ENCODE measurements at regions not wholly inside any gene's neighbourhood (a gene's known extent, or its start where the extent isn't known, plus 50 kb on each side); places are given as distances from the start of the nearest gene placed in this dataset.

GRCh38 chr9:71607461-71607881, 160.8 kb downstream of the CEMIP2 start:
- Histone ChIP-seq H3K23me2 (ENCODE audit: low read depth, low read length) (no peaks in the 10 kb centered on the region), H4K8ac (ENCODE audit: extremely low read depth, insufficient read depth, low read length) (no peak overlapping the region), H4K20me1 (replicated peaks in 1 of 2; ENCODE audit: control insufficient read depth in 1 of 2, insufficient read depth in 2 of 2, low read length in 2 of 2) (no peaks in the 10 kb centered on the region), H2BK120ac (replicated peaks; ENCODE audit: low read depth, low read length) (no peak overlapping the region), H2AK5ac (ENCODE audit: low read depth, low read length) (no peak overlapping the region), H3K27ac (ENCODE audit: low read depth, low read length) (no peak overlapping the region), H3K14ac (ENCODE audit: insufficient read length) (no peak overlapping the region), H3K18ac (ENCODE audit: extremely low read depth, low read length) (no peak overlapping the region), H2BK5ac (ENCODE audit: low read depth, low read length) (no peak overlapping the region), H2AFZ (ENCODE audit: low read length) (no peak overlapping the region), H3K4me3 (ENCODE audit: extremely low read depth in 1 of 4, insufficient read depth in 2 of 4, low read depth in 3 of 4, low read length in 4 of 4) (no peak overlapping the region), H2BK15ac (ENCODE audit: low read length) (no peak overlapping the region), H3K9ac (replicated peaks in 1 of 4; ENCODE audit: extremely low read depth in 1 of 4, low read depth in 3 of 4, low read length in 3 of 4) (no peak overlapping the region), H2BK12ac (ENCODE audit: low read depth, low read length) (no peak overlapping the region), H3K36me3 (ENCODE audit: control insufficient read depth in 2 of 4, insufficient read depth in 4 of 4, low read length in 3 of 4) (peaks cover 0 to 3% (median 1%) of the 10 kb centered on the region in 4 experiments; a peak in 1 of 8 replicates), H3K4me2 (ENCODE audit: insufficient read depth in 1 of 2, low read depth in 2 of 2, low read length in 2 of 2) (no peak overlapping the region), H3K9me3 (ENCODE audit: insufficient read depth in 2 of 2, low read depth in 1 of 2, low read length in 1 of 2) (peaks cover 7 to 15% of the 10 kb centered on the region in 2 experiments; a peak in 3 of 4 replicates), H4K5ac (ENCODE audit: insufficient read length, low read depth, low read length) (no peak overlapping the region), H3K79me2 (ENCODE audit: control insufficient read depth in 1 of 2, insufficient read depth in 2 of 2, low read length in 2 of 2) (no peaks in the 10 kb centered on the region), H3K56ac (replicated peaks; ENCODE audit: insufficient read length, low read depth, low read length) (no peak overlapping the region), H2BK20ac (ENCODE audit: low read length) (no peak overlapping the region), H4K91ac (replicated peaks; ENCODE audit: insufficient read length, low read length) (no peak overlapping the region), H3K27me3 (replicated peaks in 1 of 4; ENCODE audit: control insufficient read depth in 3 of 4, extremely low read depth in 1 of 4, insufficient read depth in 3 of 4, low read length in 3 of 4) (no peaks in the 10 kb centered on the region), H3K4me1 (replicated peaks in 1 of 4; ENCODE audit: control insufficient read depth in 3 of 4, insufficient read depth in 4 of 4, low read length in 3 of 4) (peaks cover 0 to 6% (median 2%) of the 10 kb centered on the region in 4 experiments; a peak in 3 of 7 replicates), H3K4ac (replicated peaks; ENCODE audit: insufficient read length, low read depth, low read length) (no peak overlapping the region), H3K79me1 (ENCODE audit: low read depth, low read length) (no peaks in the 10 kb centered on the region), H3K23ac (ENCODE audit: insufficient read length) (no peak overlapping the region)
- DNase-seq (ENCODE audit: low read depth in 1 of 2, low spot score in 2 of 2) (no peak), FAIRE-seq (no peak)
- WGBS, 2 experiments (ENCODE audit: extremely low coverage in 1 of 2, insufficient coverage in 1 of 2, insufficient read length in 1 of 2, insufficient replicate concordance in 2 of 2, low coverage in 1 of 2, low lambda C conversion rate in 2 of 2, missing lambda C conversion rate in 1 of 2), result 87% methylated on average over 5 of the region's 5 CpGs; no CpG with 5 or more reads in 1 of the 2 experiments
- TF ChIP-seq BCL11A (IDR thresholded peaks at IDR 0.05; ENCODE audit: low read depth in 2 of 2, low read length in 2 of 2) (no peak), JUND (IDR thresholded peaks at IDR 0.05; ENCODE audit: low read length) (no peak), E2F6 (IDR thresholded peaks at IDR 0.05) (no peak), NRF1 (IDR thresholded peaks at IDR 0.05; ENCODE audit: low read depth, low read length) (no peak), RNF2 (IDR thresholded peaks at IDR 0.05; ENCODE audit: borderline replicate concordance, low read depth, low read length, missing control alignments, poor library complexity, severe bottlenecking) (no peak), KDM4A (IDR thresholded peaks at IDR 0.05; ENCODE audit: low read depth, low read length, severe bottlenecking) (no peak), TAF1 (IDR thresholded peaks at IDR 0.05; ENCODE audit: low read depth, low read length) (no peak), GTF2F1 (IDR thresholded peaks at IDR 0.05; ENCODE audit: borderline replicate concordance, low read depth, low read length) (no peak), TEAD4 (IDR thresholded peaks at IDR 0.05; ENCODE audit: low read depth, low read length) (no peak)
- CTCF ChIA-PET (ENCODE audit: partially characterized antibody), result interaction anchor here (0.5 kb wide), 1 partner anchor 69 kb away, joined by 3 read pairs; no protein-coding TSS in a partner anchor
- POLR2A ChIA-PET (ENCODE audit: partially characterized antibody), result no interaction called here
